HK-2 (cell line): ENCODE measurements at regions not wholly inside any gene's neighbourhood (a gene's known extent, or its start where the extent isn't known, plus 50 kb on each side); places are given as distances from the start of the nearest gene placed in this dataset.
A peak's percentile ranks its signal among the peaks of the same experiment; 100 is the strongest.

ENCODE experiments used
- DNase-seq: peaks from one replicate; pipeline ENCODE4 v3.0.0-alpha.2; 2018; ENCODE audit not compliant: unreplicated experiment

DNA sequence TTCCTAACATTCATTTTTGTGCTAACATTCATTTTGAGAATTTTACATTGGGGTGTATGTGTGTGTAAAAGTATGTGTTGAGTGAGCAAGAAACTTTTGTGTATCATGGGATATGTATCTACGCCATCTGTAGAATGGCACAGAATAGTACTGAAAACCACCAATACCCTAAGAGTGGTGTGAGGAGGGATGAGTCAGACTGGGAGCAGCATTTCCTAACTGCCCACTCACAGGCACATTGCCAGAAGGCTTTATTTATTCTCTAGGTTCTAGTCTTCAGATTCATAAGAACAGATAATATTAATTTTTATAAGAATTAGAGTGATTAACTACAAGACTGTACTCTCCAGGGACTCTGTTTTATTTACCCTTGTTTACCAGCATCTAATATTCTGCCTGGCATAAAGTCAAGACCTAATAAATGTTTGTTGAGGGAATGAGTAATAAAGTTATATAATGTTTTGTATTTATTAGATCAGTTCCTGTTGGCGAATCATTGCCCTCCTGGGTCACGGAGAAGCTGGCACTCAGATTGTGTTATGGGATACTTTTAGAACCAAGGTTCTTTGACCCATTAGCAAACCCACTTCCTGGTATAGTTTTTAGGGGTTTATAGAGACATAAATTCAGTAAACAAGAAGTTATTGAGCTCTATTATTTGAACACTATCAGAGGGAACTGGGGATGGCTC, 159.1 kb upstream of the PPP2R2B start:
- DNase-seq: peak; percentile 2

DNA sequence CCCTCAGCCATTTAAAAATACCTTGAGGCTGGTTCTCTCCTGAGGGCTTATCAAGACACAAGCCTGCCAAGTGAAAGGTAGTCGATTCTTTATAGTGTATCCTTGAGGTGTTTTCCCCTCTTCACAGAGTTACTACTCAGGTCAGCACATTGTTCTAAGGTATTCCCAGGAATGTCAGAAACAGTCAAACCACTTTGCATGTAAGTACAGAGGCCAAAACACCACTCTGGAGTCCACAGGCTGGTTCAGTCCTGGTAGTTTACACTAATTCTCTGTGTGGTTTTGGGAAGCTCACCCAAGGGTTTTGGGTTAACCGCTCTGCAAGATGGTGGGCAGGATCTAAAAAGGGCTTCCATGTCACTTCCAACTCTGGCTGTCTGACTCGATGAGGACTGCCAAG, 162.3 kb upstream of the PPP2R2B start:
- DNase-seq: no peak

GRCh38 chr5:147044572-147045273, 166.2 kb upstream of the PPP2R2B start:
- DNase-seq: no peak

DNA sequence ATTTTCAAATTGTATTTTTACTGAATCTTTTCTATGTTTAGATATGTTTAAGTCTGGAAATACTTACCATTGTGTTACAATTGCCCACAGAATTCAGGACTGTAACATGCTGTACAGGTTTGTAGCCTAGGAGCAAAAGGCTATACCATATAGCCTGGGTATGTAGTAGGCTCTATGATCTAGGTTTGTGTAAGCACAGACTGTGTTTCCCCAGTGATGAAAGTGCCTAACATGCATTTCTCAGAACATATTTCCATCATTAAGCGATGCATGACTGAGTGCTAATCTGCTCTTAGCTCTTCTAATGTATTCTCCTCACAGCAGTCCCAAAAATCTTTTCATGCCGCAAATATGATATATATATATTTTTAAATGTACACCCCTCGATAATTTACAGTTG, 166.7 kb upstream of the PPP2R2B start:
- DNase-seq: no peak

DNA sequence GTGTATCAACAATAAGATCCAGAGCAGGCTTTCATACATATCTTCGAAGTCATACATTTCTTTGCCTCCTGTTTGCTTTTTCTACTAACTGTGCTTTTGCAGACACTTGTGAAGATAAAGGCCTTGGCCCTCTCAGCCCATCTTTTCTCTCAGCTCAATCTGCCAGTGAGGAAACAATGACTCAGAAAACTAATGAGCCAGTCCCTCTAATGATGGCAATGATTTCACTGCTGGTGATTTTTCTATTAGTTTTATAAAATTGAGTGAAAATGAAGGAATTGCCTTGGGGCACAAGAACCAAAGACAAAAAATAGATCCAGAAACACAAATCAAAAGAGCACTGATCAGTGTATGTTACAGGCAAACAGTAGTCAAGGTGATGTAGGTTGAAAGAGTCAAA, 167.7 kb upstream of the PPP2R2B start:
- no peak for DNase-seq

- no peak for DNase-seq
Observed at GRCh38 chr5:147046894-147047293, 168.3 kb upstream of the PPP2R2B start.

- no peak for DNase-seq
Observed at GRCh38 chr5:147049764-147050163, 171.2 kb upstream of the PPP2R2B start.

DNA sequence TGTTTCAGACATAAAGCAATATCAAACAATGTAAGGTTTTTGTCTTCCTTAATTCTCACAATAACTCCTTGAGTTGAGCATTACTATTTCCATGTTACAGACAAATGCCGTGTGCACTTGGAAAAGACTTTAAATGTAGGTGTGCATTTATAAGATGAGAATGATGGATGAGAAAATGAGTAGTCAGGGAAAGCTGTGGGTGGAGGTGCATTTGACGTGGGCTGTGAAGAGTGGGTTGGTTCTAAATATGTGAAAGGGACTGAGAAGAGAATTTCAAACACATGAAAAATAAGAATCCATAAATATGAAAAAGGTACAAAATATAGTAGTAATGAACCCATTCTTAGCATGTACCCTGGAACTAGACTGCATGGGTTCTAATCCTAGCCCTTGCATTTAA, 171.6 kb upstream of the PPP2R2B start:
- no peak for DNase-seq

GRCh38 chr5:147051193-147051592, 172.6 kb upstream of the PPP2R2B start:
- no peak for DNase-seq

- no peak for DNase-seq
Observed at GRCh38 chr5:147052519-147052918, 174.0 kb upstream of the PPP2R2B start.

GRCh38 chr5:147055089-147055826, 176.7 kb upstream of the PPP2R2B start:
- no peak for DNase-seq

- no peak for DNase-seq
Observed at GRCh38 chr5:147055850-147056566, 177.5 kb upstream of the PPP2R2B start.

DNA sequence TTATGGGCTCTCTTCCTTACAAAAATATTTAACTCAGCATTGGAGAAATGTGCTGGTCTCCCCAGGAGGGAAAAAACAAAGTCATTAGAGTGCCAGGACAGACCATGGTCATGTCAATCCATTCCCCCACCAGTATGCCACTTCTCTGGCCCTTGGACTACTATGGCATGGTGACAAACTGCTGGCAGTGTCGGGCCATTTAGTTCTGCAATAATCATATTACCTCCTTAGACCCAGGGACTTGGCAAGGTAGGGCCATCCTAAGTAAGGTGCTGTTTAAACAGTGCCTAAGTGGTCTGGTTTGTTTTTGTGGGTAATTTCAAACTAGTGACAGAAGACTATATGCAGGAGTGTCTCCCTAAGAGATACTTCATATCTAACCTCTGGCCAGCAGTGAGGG, 177.8 kb upstream of the STK32A start:
- DNase-seq: no peak

GRCh38 chr5:147061431-147061830, 173.4 kb upstream of the STK32A start:
- no peak for DNase-seq

- DNase-seq: no peak
Observed at GRCh38 chr5:147062427-147062826, 172.4 kb upstream of the STK32A start.

- DNase-seq: no peak
Observed at GRCh38 chr5:147063943-147064342, 170.9 kb upstream of the STK32A start.

- DNase-seq: no peak
Observed at GRCh38 chr5:147065071-147065470, 169.8 kb upstream of the STK32A start.

DNA sequence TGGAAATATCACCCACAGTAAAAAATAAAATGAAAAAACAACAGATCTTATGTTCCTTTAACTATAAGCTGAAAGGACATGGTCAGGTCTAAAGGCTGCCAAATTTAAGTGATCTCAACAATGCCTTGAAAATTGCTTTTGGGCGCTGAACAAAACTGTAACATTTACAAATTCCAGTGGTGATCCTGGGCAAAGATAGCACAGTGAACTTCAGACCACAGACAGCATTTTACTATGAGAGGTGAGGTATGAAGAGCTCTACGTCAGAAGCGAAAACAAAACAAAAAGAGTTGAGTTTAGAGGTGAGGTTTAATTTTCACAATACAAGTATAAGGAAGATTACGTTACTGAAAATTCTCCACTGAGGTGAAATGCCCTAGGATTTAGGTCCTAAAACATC, 165.8 kb upstream of the STK32A start:
- no peak for DNase-seq

GRCh38 chr5:147072622-147073021, 162.2 kb upstream of the STK32A start:
- no peak for DNase-seq

DNA sequence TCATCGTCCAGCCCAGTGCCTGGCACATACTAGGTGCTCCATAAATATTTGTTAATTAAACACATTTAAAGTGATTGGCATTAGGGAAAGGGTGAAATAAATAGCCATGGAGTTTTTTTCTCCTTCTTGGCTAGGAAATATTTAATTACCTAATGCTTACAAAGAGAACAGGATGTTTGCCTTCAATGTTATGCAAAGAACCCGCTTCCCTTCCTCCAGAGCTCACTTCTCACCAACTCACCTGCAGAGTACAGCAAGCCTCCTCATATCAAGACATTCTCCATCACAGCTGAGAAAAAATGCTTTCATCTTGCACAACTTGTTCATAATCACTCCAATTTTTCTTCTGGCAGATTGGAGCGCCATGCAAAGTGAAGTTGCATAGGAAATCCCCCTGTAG, 161.7 kb upstream of the STK32A start:
- no peak for DNase-seq

DNA sequence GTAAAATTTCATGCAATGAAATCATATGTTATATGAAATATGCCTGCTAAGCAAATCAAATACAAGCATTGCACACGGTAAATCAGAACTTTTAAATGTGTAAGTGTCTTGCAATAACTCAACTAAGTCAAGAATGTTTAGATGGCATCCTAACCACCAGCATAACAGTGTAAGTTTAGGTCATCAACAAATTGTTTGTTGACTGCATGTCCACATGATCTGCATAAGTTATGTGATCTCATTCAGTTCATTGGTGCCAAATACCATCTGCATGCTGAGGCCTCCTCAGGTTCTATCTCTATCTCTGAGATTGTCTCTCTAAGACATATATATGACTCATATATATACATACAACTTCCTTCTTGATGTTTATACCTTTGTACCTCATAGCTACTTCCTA, 159.6 kb upstream of the STK32A start:
- DNase-seq: no peak

- DNase-seq: no peak
Observed at GRCh38 chr5:147080391-147080790, 154.4 kb upstream of the STK32A start.
